ENCODE measurements at regions not wholly inside any gene's neighbourhood (a gene's known extent, or its start where the extent isn't known, plus 50 kb on each side); places are given as distances from the start of the nearest gene placed in this dataset.

GRCh38 chr9:135243201-135244190 lies 156.0 kb downstream of the OLFM1 start:
- 75 to 81% methylated on average over 31 of the region's 31 CpGs for WGBS, 2 donors
- intact Hi-C loops (cut with DNase I): no loop called here
- no peak for ATAC-seq
- TF ChIP-seq, protein P1, sequence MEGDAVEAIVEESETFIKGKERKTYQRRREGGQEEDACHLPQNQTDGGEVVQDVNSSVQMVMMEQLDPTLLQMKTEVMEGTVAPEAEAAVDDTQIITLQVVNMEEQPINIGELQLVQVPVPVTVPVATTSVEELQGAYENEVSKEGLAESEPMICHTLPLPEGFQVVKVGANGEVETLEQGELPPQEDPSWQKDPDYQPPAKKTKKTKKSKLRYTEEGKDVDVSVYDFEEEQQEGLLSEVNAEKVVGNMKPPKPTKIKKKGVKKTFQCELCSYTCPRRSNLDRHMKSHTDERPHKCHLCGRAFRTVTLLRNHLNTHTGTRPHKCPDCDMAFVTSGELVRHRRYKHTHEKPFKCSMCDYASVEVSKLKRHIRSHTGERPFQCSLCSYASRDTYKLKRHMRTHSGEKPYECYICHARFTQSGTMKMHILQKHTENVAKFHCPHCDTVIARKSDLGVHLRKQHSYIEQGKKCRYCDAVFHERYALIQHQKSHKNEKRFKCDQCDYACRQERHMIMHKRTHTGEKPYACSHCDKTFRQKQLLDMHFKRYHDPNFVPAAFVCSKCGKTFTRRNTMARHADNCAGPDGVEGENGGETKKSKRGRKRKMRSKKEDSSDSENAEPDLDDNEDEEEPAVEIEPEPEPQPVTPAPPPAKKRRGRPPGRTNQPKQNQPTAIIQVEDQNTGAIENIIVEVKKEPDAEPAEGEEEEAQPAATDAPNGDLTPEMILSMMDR (IDR thresholded peaks at IDR 0.05): no peak
- Histone ChIP-seq H3K36me3 (no peaks in the 10 kb centered on the region), H3K4me3 (no peak overlapping the region), H3K9me3 (no peaks in the 10 kb centered on the region), H3K4me1 (peaks cover 0 to 12% (median 3%) of the 10 kb centered on the region in 9 donors), H3K27me3 (peaks cover 8 to 77% (median 55%) of the 10 kb centered on the region in 7 donors), H3K27ac (no peak overlapping the region)
- peak in 1 of 2 donors; percentile 3 for DNase-seq

DNA sequence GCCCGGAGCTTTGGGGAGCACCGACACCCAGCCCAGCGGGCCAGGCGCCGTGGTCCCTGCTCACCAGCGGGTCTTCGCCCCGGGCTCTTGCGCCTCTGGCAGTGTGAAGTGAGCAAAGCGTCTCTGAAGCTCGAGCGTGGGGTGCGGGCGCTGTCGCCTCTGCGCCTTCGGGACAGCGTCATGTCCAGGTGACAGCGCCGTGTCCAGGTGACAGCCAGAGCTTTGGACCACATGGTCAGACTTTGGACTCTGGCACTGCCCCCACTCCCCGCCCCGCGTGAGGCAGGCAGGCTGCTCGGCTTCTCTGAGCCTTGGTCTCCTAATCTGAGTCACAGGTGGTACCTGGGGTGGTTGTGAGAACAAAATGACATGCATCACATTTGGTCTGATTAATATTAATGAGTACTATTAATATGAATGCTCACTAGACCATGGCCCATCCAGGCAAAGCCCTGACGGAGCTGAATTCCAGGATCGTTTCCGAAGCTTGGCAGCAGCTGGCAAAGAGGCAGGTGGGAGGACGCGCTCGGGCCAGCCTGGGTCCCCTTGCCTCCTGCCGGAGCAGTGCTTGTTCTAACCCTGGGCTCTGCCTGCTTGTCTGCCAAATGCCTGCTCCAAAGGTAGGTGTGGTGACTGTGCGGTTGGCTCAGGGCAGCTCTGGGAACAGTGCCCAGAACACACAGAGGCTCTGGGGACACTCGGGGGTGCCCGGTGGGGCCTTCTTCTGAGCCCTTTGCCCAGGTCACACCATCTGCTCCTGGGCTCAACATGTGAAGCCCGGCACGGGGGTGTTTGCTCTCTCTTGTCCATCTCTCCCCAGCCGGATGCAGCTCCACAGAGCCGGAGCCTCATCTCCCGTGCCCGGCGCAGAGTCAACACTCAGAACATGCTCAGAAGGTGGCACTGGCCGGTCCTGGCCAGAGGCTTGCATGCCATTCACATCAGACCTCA lies 157.1 kb downstream of the OLFM1 start:
- Histone ChIP-seq H3K36me3 (no peaks in the 10 kb centered on the region), H3K4me3 (no peak overlapping the region), H3K9me3 (no peaks in the 10 kb centered on the region), H3K4me1 (peaks cover 0 to 12% (median 3%) of the 10 kb centered on the region in 9 donors), H3K27ac (no peak overlapping the region), H3K27me3 (peaks cover 8 to 84% (median 55%) of the 10 kb centered on the region in 7 donors)
- 77 to 81% methylated on average over 42 of the region's 42 CpGs for WGBS, 2 donors
- TF ChIP-seq, protein P1 (IDR thresholded peaks at IDR 0.05): no peak
- DNase-seq (peak; percentile 18 to 41), ATAC-seq (peak in 7 of 8 donors; percentile 26 to 92 (median 74))
- intact Hi-C loops (cut with DNase I): no loop called here

GRCh38 chr9:135245482-135246247 lies 158.2 kb downstream of the OLFM1 start:
- intact Hi-C loops (cut with DNase I): no loop called here
- DNase-seq (no peak), ATAC-seq (no peak)
- Histone ChIP-seq H3K27ac (no peak overlapping the region), H3K36me3 (no peaks in the 10 kb centered on the region), H3K9me3 (no peaks in the 10 kb centered on the region), H3K4me3 (no peak overlapping the region), H3K4me1 (peaks cover 0 to 12% (median 3%) of the 10 kb centered on the region in 9 donors), H3K27me3 (peaks cover 8 to 91% (median 55%) of the 10 kb centered on the region in 7 donors)
- 89 to 93% methylated on average over 22 of the region's 22 CpGs for WGBS, 2 donors
- TF ChIP-seq, protein P1 (IDR thresholded peaks at IDR 0.05): no peak

Data from heart right ventricle (tissue), 16 donors.